Psoas muscle (tissue), 7 donors: ENCODE measurements at regions not wholly inside any gene's neighbourhood (a gene's known extent, or its start where the extent isn't known, plus 50 kb on each side); places are given as distances from the start of the nearest gene placed in this dataset.

ENCODE experiments used
- ATAC-seq, 4 donors: fragments of 200-7000 bp; cut with Tn5 transposase; one replicate each; pipeline ENCODE4 v1.9.1; 2020; ENCODE audit warnings: moderate library complexity in 3 of 4, mild to moderate bottlenecking in 2 of 4
- DNase-seq, 2 donors: peaks; one replicate each; pipeline ENCODE4 v3.0.0-alpha.2; 2020
- H3K27ac ChIP-seq: fragments of 200-600 bp; one replicate; pipeline ENCODE4 v1.8.0; 2022
- H3K27me3 ChIP-seq, 3 donors: fragments of 200-600 bp in 1 of 3; one replicate each; pipeline versions ENCODE4 v1.6.1 to v1.8.0; 2013 to 2022; ENCODE audit warnings: low read length in 2 of 3, mild to moderate bottlenecking in 2 of 3, moderate library complexity in 1 of 3; ENCODE audit not compliant: insufficient read depth in 3 of 3
- H3K36me3 ChIP-seq, 2 donors: fragments of 200-600 bp in 1 of 2; one replicate each; pipeline versions ENCODE4 v1.6.1 to v1.8.0; 2013 to 2022; ENCODE audit warnings: low read depth in 1 of 2, mild to moderate bottlenecking in 1 of 2, moderate library complexity in 1 of 2; ENCODE audit not compliant: insufficient read depth in 1 of 2
- H3K4me1 ChIP-seq: fragments of 200-600 bp; one replicate; pipeline ENCODE4 v1.8.0; 2022
- H3K4me3 ChIP-seq: fragments of 200-600 bp; one replicate; pipeline ENCODE4 v1.8.0; 2022; ENCODE audit warnings: mild to moderate bottlenecking
- H3K9me3 ChIP-seq: fragments of 200-600 bp; one replicate; pipeline ENCODE4 v1.8.0; 2022
- WGBS, 3 donors: extraction: QIAGEN DNeasy Blood & Tissue Kit; methylation state at CpG; one replicate each; pipeline versions ENCODE4 v1.1.6 to v1.1.7; 2013; 5-methylcytosine and 5-hydroxymethylcytosine counted together
- intact Hi-C, 2 donors: fragments of 100-400 bp; cut with DNase I; formaldehyde crosslinking; loops; one replicate each; pipeline versions ENCODE4 v1.11.0 to v1.14.2; 2022
- TF ChIP-seq, protein P1 (sequence below): fragments of 200-600 bp; IDR thresholded peaks from one replicate; pipeline ENCODE4 v1.8.0; 2022; ENCODE audit warnings: antibody characterized with exemption
- donor health status: healthy with polysubstance abuse.
- donor health status: DM: no; HTN: no; CAD: no; lungs with moderate emphysema.
- donor health status: Bipolar disorder and iron deficiency.
- donor health status: healthy.
- donor health status: DM: yes; HTN: yes; CAD: no.
- donor health status: DM: no; HTN: no; CAD: no.
- donor health status: DM: yes; HTN: yes; CAD: no.

GRCh38 chr21:34289856-34290255 is 74.0 kb upstream of the KCNE2 start:
- no peaks in the 10 kb centered on the region for H3K9me3 ChIP-seq
- no peaks in the 10 kb centered on the region for H3K36me3 ChIP-seq
- no peaks in the 10 kb centered on the region for H3K4me1 ChIP-seq
- no peak overlapping the region for H3K27ac ChIP-seq
- DNase-seq (no peak), ATAC-seq (no peak)
- no peak overlapping the region for H3K4me3 ChIP-seq
- TF ChIP-seq, protein P1, sequence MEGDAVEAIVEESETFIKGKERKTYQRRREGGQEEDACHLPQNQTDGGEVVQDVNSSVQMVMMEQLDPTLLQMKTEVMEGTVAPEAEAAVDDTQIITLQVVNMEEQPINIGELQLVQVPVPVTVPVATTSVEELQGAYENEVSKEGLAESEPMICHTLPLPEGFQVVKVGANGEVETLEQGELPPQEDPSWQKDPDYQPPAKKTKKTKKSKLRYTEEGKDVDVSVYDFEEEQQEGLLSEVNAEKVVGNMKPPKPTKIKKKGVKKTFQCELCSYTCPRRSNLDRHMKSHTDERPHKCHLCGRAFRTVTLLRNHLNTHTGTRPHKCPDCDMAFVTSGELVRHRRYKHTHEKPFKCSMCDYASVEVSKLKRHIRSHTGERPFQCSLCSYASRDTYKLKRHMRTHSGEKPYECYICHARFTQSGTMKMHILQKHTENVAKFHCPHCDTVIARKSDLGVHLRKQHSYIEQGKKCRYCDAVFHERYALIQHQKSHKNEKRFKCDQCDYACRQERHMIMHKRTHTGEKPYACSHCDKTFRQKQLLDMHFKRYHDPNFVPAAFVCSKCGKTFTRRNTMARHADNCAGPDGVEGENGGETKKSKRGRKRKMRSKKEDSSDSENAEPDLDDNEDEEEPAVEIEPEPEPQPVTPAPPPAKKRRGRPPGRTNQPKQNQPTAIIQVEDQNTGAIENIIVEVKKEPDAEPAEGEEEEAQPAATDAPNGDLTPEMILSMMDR, result no peak
- 70 to 91% (median 81%) methylated on average over 1 of the region's 1 CpG for WGBS, 3 donors
- intact Hi-C loops, result no loop called here
- H3K27me3 ChIP-seq, result no peaks in the 10 kb centered on the region

DNA sequence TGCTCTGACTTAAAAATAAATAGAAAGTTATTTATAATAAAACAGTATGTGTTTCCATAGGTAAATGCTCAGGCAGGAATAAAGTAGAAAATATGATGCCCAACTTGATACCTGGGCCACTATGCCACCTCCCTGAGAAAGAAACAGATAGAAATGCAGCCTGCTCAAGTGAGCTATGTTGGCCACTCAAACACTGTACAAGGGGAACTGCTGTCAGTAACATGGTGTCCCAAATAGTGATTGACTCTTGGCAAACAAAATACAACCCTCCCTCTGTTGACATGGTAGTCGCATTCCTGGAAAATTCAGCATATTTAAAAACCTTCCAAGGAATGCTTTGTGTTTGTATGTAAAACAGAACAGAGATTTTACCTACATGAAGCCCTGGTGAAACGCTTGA is 66.9 kb upstream of the KCNE2 start:
- no peak overlapping the region for H3K4me3 ChIP-seq
- intact Hi-C loops, result no loop called here
- H3K27ac ChIP-seq, result no peak overlapping the region
- no peaks in the 10 kb centered on the region for H3K4me1 ChIP-seq
- DNase-seq, result no peak
- H3K27me3 ChIP-seq, result no peaks in the 10 kb centered on the region
- no peak for ATAC-seq
- TF ChIP-seq, protein P1, result no peak
- H3K9me3 ChIP-seq, result no peaks in the 10 kb centered on the region
- no peaks in the 10 kb centered on the region for H3K36me3 ChIP-seq
- 89 to 97% (median 90%) methylated on average over 2 of the region's 2 CpGs for WGBS, 3 donors

GRCh38 chr21:34298534-34299167 is 65.2 kb upstream of the KCNE2 start:
- ATAC-seq, result peak in 1 of 4 donors; percentile 58

GRCh38 chr21:34299168-34299539 is 64.7 kb upstream of the KCNE2 start:
- no peak for ATAC-seq
- no peak for DNase-seq
- Histone ChIP-seq H3K4me1 (no peaks in the 10 kb centered on the region), H3K36me3 (no peaks in the 10 kb centered on the region), H3K27ac (no peak overlapping the region), H3K27me3 (no peaks in the 10 kb centered on the region), H3K9me3 (no peaks in the 10 kb centered on the region), H3K4me3 (no peak overlapping the region)
- TF ChIP-seq, protein P1, result no peak
- intact Hi-C loops, result no loop called here
- WGBS, 3 donors, result 52 to 61% (median 55%) methylated on average over 2 of the region's 2 CpGs

More at GRCh38 chr21:34298534-34299167, 65.2 kb upstream of the KCNE2 start:
- no peaks in the 10 kb centered on the region for H3K36me3 ChIP-seq
- TF ChIP-seq, protein P1, result no peak
- no peak overlapping the region for H3K27ac ChIP-seq
- no peak for DNase-seq
- WGBS, 3 donors, result 73 to 84% (median 76%) methylated on average over 3 of the region's 3 CpGs
- H3K9me3 ChIP-seq, result no peaks in the 10 kb centered on the region
- intact Hi-C loops, result no loop called here
- H3K27me3 ChIP-seq, result no peaks in the 10 kb centered on the region
- H3K4me3 ChIP-seq, result no peak overlapping the region
- H3K4me1 ChIP-seq, result no peaks in the 10 kb centered on the region

- TF ChIP-seq, protein P1, result no peak
- no peaks in the 10 kb centered on the region for H3K4me1 ChIP-seq
- no peak for DNase-seq
- ATAC-seq, result no peak
- H3K27ac ChIP-seq, result no peak overlapping the region
- WGBS, 3 donors, result 84 to 87% (median 85%) methylated on average over 6 of the region's 6 CpGs
- no peak overlapping the region for H3K4me3 ChIP-seq
- no peaks in the 10 kb centered on the region for H3K9me3 ChIP-seq
- no peaks in the 10 kb centered on the region for H3K36me3 ChIP-seq
- intact Hi-C loops, result no loop called here
- H3K27me3 ChIP-seq, result no peaks in the 10 kb centered on the region
Measured at GRCh38 chr21:34302521-34302920, 61.3 kb upstream of the KCNE2 start.
